GM21360 (cell line): ENCODE measurements at regions not wholly inside any gene's neighbourhood (a gene's known extent, or its start where the extent isn't known, plus 50 kb on each side); places are given as distances from the start of the nearest gene placed in this dataset.
"Not testable (repeated sequence)": the region's sequence is repeated elsewhere in the genome, so short reads cannot be mapped to it uniquely, and the experiment has no call there.

Experiments
- ATAC-seq: cut with Tn5 transposase; IDR thresholded peaks from one replicate; pipeline ENCODE4 v1.9.1; 2021; ENCODE audit warnings: mild to moderate bottlenecking, moderate library complexity; ENCODE audit not compliant: unreplicated experiment

GRCh38 chr9:33734941-33735835, 60.2 kb upstream of the PRSS3 start:
- ATAC-seq, result not testable (repeated sequence)

DNA sequence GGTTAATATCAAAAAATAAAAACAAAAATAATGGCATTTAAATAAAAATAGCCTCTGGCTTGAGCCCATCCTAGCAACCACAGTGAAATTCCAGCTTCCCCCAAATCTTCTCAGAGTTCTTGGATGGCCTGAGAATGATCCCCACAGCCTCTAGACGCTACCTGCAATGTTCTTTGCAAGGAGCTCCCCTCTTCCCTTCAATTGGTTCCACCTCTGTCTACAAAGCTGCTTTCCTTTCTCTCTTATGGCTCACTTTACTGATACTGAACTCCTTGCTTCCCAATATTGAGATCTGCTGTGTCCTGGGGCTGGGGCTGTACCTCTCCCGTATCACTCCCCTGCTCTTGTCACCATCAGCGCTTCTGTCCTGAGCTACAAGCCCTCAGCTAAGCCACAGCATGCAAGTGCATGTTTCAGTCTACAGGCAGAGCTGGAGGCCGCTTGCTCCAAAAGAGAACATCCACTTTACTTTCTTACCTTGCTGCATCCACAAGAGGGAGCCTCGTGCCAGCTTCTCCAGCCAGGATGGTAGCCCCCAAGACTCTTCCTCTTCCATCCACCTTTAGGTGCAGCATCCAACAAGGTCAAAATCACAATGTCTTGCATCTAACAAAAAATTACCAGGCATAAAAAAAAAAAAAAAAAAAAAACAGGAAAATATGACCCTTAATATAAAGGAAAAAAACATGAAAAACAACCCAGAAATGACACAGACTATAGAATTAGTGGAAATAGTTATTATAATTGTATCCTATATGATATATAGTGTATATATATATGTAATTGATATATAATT, 57.4 kb upstream of the PRSS3 start:
- no peak for ATAC-seq

GRCh38 chr9:33739398-33739797, 56.0 kb upstream of the PRSS3 start:
- ATAC-seq, result no peak

GRCh38 chr9:33740075-33740474, 55.3 kb upstream of the PRSS3 start:
- no peak for ATAC-seq

- ATAC-seq, result not testable (repeated sequence)
These were observed 54.4 kb upstream of the PRSS3 start for GRCh38 chr9:33740958-33741357.

DNA sequence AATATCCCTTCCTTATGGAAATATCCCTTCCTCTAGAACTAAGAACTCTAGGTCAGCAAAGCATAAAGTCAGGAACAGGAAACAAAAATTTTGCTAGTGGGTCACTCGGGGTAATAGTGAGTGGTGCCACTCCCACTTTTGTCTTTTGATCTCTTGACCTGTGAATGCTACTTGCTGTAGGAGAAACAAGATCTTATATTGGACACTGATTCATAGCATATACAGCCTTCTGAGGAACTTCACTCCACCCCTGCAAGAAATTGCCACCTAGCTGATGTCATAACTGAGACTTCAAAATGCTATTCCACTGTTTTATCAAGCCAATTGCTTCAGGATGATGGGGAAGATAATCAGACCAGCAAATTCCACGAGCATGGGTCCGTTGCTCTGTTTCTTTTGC, 53.3 kb upstream of the PRSS3 start:
- no peak for ATAC-seq

DNA sequence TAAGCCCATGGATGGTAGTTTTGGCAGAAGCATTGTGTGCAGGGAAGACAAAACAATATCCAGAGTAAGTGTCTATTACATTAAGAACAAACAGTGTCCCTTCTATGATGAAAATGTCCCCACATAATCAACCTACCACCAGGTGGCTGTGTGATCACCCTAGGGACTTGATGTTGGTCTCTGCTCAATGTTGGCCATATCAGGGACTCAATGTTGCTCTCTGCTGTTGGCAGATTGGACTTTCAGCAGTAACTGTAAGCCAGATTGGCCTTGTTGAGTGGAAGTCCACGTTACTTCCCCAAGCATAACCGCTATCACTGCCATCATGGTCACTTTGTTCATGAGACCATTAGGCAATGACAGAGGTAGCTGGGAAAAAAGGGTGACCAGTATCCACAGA, 52.8 kb upstream of the PRSS3 start:
- ATAC-seq, result no peak
